GM23338 (cell line): ENCODE measurements at regions not wholly inside any gene's neighbourhood (a gene's known extent, or its start where the extent isn't known, plus 50 kb on each side); places are given as distances from the start of the nearest gene placed in this dataset.

Experiments used
- ATAC-seq: fragments of 200-7000 bp; cut with Tn5 transposase; 3 replicates; pipeline ENCODE4 v1.9.1; 2020
- DNase-seq: peaks from one replicate; pipeline ENCODE4 v3.0.0-alpha.2; 2015; ENCODE audit warnings: low spot score
- H2AFZ ChIP-seq: fragments of 200-600 bp; sonication (generic); 2 replicates; pipeline ENCODE4 v1.8.0; 2016; ENCODE audit warnings: antibody characterized with exemption, mild to moderate bottlenecking, moderate library complexity
- H3F3A ChIP-seq: fragments of 200-600 bp; sonication (generic); replicated peaks from 2 replicates; pipeline ENCODE4 v1.8.0; 2017; ENCODE audit warnings: antibody characterized with exemption, mixed run types, low read depth
- H3K27ac ChIP-seq: fragments of 200-600 bp; sonication (generic); 2 replicates; pipeline ENCODE4 v1.6.1; 2016; ENCODE audit warnings: low read depth
- H3K27me3 ChIP-seq: fragments of 200-600 bp; sonication (generic); 2 replicates; pipeline ENCODE4 v1.8.0; 2016; ENCODE audit warnings: mild to moderate bottlenecking, mixed run types, moderate library complexity; ENCODE audit not compliant: insufficient read depth
- H3K36me3 ChIP-seq: fragments of 200-600 bp; sonication (generic); 2 replicates; pipeline ENCODE4 v1.8.0; 2016; ENCODE audit warnings: mild to moderate bottlenecking; ENCODE audit not compliant: insufficient read depth
- H3K4me1 ChIP-seq: fragments of 200-600 bp; sonication (generic); 2 replicates; pipeline ENCODE4 v1.8.0; 2016; ENCODE audit warnings: mild to moderate bottlenecking, moderate library complexity; ENCODE audit not compliant: insufficient read depth
- H3K4me2 ChIP-seq: fragments of 200-600 bp; sonication (generic); 2 replicates; pipeline ENCODE4 v1.7.1; 2017; ENCODE audit warnings: mixed run types
- H3K4me3 ChIP-seq: fragments of 200-600 bp; sonication (generic); 2 replicates; pipeline ENCODE4 v1.6.1; 2016; ENCODE audit warnings: mixed run types
- H3K79me2 ChIP-seq: fragments of 200-600 bp; sonication (generic); replicated peaks from 2 replicates; pipeline ENCODE4 v1.8.0; 2017; ENCODE audit warnings: mild to moderate bottlenecking; ENCODE audit not compliant: insufficient read depth
- H3K9me2 ChIP-seq: fragments of 200-600 bp; sonication (generic); 2 replicates; pipeline ENCODE4 v1.8.0; 2017; ENCODE audit not compliant: insufficient read depth
- H4K20me1 ChIP-seq: fragments of 200-600 bp; sonication (generic); replicated peaks from 2 replicates; pipeline ENCODE4 v1.8.0; 2017; ENCODE audit warnings: mild to moderate bottlenecking; ENCODE audit not compliant: insufficient read depth
- H3K27ac Mint-ChIP-seq: 2 replicates; pipeline ENCODE4 v1.8.0; 2020; ENCODE audit warnings: inconsistent platforms, mild to moderate bottlenecking, moderate library complexity, mixed read lengths
- H3K27me3 Mint-ChIP-seq: 3 replicates; pipeline ENCODE4 v1.8.0; 2022; ENCODE audit warnings: low read depth, mild to moderate bottlenecking, moderate library complexity, mixed read lengths, inconsistent platforms; ENCODE audit not compliant: insufficient read depth, poor library complexity
- H3K36me3 Mint-ChIP-seq: 3 replicates; pipeline ENCODE4 v1.8.0; 2021; ENCODE audit warnings: low read depth, mild to moderate bottlenecking, inconsistent platforms, moderate library complexity, mixed read lengths
- H3K4me1 Mint-ChIP-seq: 3 replicates; pipeline ENCODE4 v1.8.0; 2020; ENCODE audit warnings: mild to moderate bottlenecking, inconsistent platforms, mixed read lengths
- H3K4me3 Mint-ChIP-seq: 3 replicates; pipeline ENCODE4 v1.8.0; 2021; ENCODE audit warnings: moderate library complexity, mild to moderate bottlenecking, inconsistent platforms, mixed read lengths
- H3K9me3 Mint-ChIP-seq: 3 replicates; pipeline ENCODE4 v1.8.0; 2020; ENCODE audit warnings: moderate library complexity, mild to moderate bottlenecking, inconsistent platforms, mixed read lengths
- EZH2phosphoT487 ChIP-seq: fragments of 200-600 bp; sonication (generic); IDR thresholded peaks from one replicate; pipeline ENCODE4 v1.8.1; 2018; ENCODE audit warnings: antibody characterized with exemption; ENCODE audit not compliant: unreplicated experiment
- JUNB ChIP-seq: IDR thresholded peaks from one replicate; pipeline ENCODE4 v1.6.1; 2016; ENCODE audit warnings: antibody characterized with exemption; ENCODE audit not compliant: unreplicated experiment
- NANOG ChIP-seq: IDR thresholded peaks from 2 replicates; pipeline ENCODE4 v1.6.1; 2016; ENCODE audit warnings: antibody characterized with exemption, borderline replicate concordance
- POLR2AphosphoS5 ChIP-seq: IDR thresholded peaks from 2 replicates; pipeline ENCODE4 v1.6.1; 2016; ENCODE audit warnings: antibody characterized with exemption, low read depth
- ZNF114 ChIP-seq: fragments of 250-450 bp; sonication (Bioruptor Pico); IDR thresholded peaks from 2 replicates; pipeline ENCODE4 v1.5.0; 2020; ENCODE audit warnings: mild to moderate bottlenecking, moderate library complexity
- ZNF331 ChIP-seq: fragments of 250-450 bp; sonication (Bioruptor Pico); IDR thresholded peaks from 2 replicates; pipeline ENCODE4 v1.5.0; 2020; ENCODE audit warnings: low read depth, mild to moderate bottlenecking, moderate library complexity
- TF ChIP-seq, protein P1 (sequence below): IDR thresholded peaks from one replicate; pipeline ENCODE4 v1.6.1; 2018; ENCODE audit warnings: antibody characterized with exemption; ENCODE audit not compliant: unreplicated experiment
- TF ChIP-seq, protein P2 (sequence below): IDR thresholded peaks from 2 replicates; pipeline ENCODE4 v1.6.1; 2016; ENCODE audit warnings: antibody characterized with exemption

DNA sequence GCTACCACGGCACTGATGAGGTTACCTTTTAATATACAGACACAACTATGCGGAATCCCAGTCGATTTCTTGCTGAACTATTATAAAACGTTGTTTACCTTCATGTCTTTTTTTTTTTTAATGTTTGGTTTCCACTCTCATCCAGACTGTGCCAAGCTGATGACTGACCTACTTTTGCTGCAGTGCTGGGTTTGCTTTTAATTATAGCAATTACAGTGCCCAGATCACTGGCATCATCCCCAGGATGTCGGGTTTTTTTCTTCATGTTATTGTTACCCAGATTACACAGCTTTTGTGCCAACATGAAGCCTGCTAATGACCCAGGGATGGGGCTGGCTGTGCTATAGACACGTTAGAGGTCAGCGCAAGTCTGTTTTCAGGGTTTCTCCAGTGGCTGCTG is 294.0 kb upstream of the ATP10A start:
- H3K4me2 ChIP-seq = no peak overlapping the region

DNA sequence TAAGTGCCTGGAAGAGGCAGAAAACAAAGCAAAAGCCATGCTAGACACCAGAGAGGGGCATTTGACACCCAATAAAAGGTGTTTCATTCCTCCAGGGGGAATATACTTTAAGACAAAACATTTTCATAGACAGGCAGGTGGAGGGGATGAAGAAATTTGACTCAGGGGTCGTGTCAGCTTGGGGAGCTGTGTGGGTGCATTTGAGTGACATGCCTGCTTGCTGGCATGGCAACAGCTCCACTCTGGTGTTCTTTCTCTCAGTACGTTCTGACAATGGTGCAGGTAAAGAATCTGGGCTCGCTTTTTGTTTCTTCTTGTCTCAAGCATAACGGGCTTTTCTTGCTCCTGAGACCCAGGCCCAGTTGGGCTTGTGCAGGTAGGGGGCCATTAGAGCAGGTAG is 292.9 kb upstream of the ATP10A start:
- peaks cover 9% of the 10 kb centered on the region; the same call in 1 of the 3 replicates for H3K9me3 Mint-ChIP-seq
- H3K4me1 ChIP-seq = peaks cover 3% of the 10 kb centered on the region; the same call in 1 of the 2 replicates
- H3K4me3 ChIP-seq = no peak overlapping the region
- no peaks in the 10 kb centered on the region for H3K36me3 ChIP-seq
- H3K27me3 ChIP-seq = no peaks in the 10 kb centered on the region
- H3K27ac Mint-ChIP-seq = no peak overlapping the region
- no peak overlapping the region for H2AFZ ChIP-seq
- peaks cover 3% of the 10 kb centered on the region; the same call in 2 of the 3 replicates for H3K4me1 Mint-ChIP-seq
- H3K27ac ChIP-seq = no peak overlapping the region
- DNase-seq = no peak
- H3K4me2 ChIP-seq = no peak overlapping the region
- H4K20me1 ChIP-seq = no peaks in the 10 kb centered on the region
- ATAC-seq = no peak
- TF ChIP-seq POLR2AphosphoS5 = no peak
- no peaks in the 10 kb centered on the region for H3K79me2 ChIP-seq
- no peaks in the 10 kb centered on the region; the same call in 1 of the 3 replicates for H3K36me3 Mint-ChIP-seq
- H3K9me2 ChIP-seq = peaks cover 10% of the 10 kb centered on the region
- H3K4me3 Mint-ChIP-seq = no peak overlapping the region
- H3F3A ChIP-seq = no peaks in the 10 kb centered on the region
- peaks cover 11% of the 10 kb centered on the region for H3K27me3 Mint-ChIP-seq

More for the DNA sequence above, 294.0 kb upstream of the ATP10A start:
- Histone ChIP-seq H3K4me3 (no peak overlapping the region), H3K79me2 (no peaks in the 10 kb centered on the region), H3K9me2 (peaks cover 15% of the 10 kb centered on the region), H3K4me1 (peaks cover under 1% of the 10 kb centered on the region; the same call in 1 of the 2 replicates), H3K36me3 (no peaks in the 10 kb centered on the region), H2AFZ (no peak overlapping the region), H3F3A (no peaks in the 10 kb centered on the region), H4K20me1 (no peaks in the 10 kb centered on the region), H3K27me3 (no peaks in the 10 kb centered on the region), H3K27ac (no peak overlapping the region)
- Mint-ChIP-seq H3K9me3 (peaks cover 9% of the 10 kb centered on the region; the same call in 1 of the 3 replicates), H3K4me3 (no peak overlapping the region), H3K27me3 (peaks cover 10% of the 10 kb centered on the region), H3K27ac (no peak overlapping the region), H3K4me1 (no peaks in the 10 kb centered on the region; the same call in 2 of the 3 replicates), H3K36me3 (no peaks in the 10 kb centered on the region; the same call in 1 of the 3 replicates)
- TF ChIP-seq, protein P1, sequence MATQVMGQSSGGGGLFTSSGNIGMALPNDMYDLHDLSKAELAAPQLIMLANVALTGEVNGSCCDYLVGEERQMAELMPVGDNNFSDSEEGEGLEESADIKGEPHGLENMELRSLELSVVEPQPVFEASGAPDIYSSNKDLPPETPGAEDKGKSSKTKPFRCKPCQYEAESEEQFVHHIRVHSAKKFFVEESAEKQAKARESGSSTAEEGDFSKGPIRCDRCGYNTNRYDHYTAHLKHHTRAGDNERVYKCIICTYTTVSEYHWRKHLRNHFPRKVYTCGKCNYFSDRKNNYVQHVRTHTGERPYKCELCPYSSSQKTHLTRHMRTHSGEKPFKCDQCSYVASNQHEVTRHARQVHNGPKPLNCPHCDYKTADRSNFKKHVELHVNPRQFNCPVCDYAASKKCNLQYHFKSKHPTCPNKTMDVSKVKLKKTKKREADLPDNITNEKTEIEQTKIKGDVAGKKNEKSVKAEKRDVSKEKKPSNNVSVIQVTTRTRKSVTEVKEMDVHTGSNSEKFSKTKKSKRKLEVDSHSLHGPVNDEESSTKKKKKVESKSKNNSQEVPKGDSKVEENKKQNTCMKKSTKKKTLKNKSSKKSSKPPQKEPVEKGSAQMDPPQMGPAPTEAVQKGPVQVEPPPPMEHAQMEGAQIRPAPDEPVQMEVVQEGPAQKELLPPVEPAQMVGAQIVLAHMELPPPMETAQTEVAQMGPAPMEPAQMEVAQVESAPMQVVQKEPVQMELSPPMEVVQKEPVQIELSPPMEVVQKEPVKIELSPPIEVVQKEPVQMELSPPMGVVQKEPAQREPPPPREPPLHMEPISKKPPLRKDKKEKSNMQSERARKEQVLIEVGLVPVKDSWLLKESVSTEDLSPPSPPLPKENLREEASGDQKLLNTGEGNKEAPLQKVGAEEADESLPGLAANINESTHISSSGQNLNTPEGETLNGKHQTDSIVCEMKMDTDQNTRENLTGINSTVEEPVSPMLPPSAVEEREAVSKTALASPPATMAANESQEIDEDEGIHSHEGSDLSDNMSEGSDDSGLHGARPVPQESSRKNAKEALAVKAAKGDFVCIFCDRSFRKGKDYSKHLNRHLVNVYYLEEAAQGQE = no peak
- no peak for TF ChIP-seq ZNF331 (CRISPR knock-in tag)
- no peak for TF ChIP-seq JUNB
- no peak for TF ChIP-seq POLR2AphosphoS5
- no peak for TF ChIP-seq NANOG
- ATAC-seq = no peak
- DNase-seq = no peak

GRCh38 chr15:26148156-26148860 is 285.2 kb upstream of the ATP10A start:
- peaks cover 5% of the 10 kb centered on the region for H3K27me3 Mint-ChIP-seq
- H3K27ac Mint-ChIP-seq = no peak overlapping the region
- H3K4me1 Mint-ChIP-seq = peaks cover 6% of the 10 kb centered on the region; the same call in 2 of the 3 replicates
- H4K20me1 ChIP-seq = no peaks in the 10 kb centered on the region
- no peak overlapping the region for H3K4me2 ChIP-seq
- H2AFZ ChIP-seq = no peak overlapping the region
- ATAC-seq (no peak), DNase-seq (no peak)
- no peaks in the 10 kb centered on the region for H3K36me3 ChIP-seq
- no peaks in the 10 kb centered on the region for H3K27me3 ChIP-seq
- peaks cover 8% of the 10 kb centered on the region for H3K4me1 ChIP-seq
- H3F3A ChIP-seq = no peaks in the 10 kb centered on the region
- H3K36me3 Mint-ChIP-seq = no peaks in the 10 kb centered on the region; the same call in 2 of the 3 replicates
- H3K4me3 Mint-ChIP-seq = no peak overlapping the region
- no peak overlapping the region for H3K27ac ChIP-seq
- H3K4me3 ChIP-seq = no peak overlapping the region
- no peaks in the 10 kb centered on the region for H3K9me2 ChIP-seq
- no peaks in the 10 kb centered on the region for H3K79me2 ChIP-seq
- peaks cover 9% of the 10 kb centered on the region; the same call in 2 of the 3 replicates for H3K9me3 Mint-ChIP-seq
- TF ChIP-seq ZNF331 (CRISPR knock-in tag) (no peak), EZH2phosphoT487 (no peak), ZNF114 (CRISPR knock-in tag) (no peak), POLR2AphosphoS5 (no peak), JUNB (no peak)
- TF ChIP-seq, protein P2, sequence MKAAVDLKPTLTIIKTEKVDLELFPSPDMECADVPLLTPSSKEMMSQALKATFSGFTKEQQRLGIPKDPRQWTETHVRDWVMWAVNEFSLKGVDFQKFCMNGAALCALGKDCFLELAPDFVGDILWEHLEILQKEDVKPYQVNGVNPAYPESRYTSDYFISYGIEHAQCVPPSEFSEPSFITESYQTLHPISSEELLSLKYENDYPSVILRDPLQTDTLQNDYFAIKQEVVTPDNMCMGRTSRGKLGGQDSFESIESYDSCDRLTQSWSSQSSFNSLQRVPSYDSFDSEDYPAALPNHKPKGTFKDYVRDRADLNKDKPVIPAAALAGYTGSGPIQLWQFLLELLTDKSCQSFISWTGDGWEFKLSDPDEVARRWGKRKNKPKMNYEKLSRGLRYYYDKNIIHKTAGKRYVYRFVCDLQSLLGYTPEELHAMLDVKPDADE = no peak
